Lower leg skin (tissue), 3 donors: ENCODE measurements at regions not wholly inside any gene's neighbourhood (a gene's known extent, or its start where the extent isn't known, plus 50 kb on each side); places are given as distances from the start of the nearest gene placed in this dataset.

ENCODE experiments used
- POLR2A ChIP-seq, 2 donors: fragments of 450-650 bp; IDR thresholded peaks; one replicate each; pipeline ENCODE4 v1.6.1; 2016 to 2017; ENCODE audit warnings: antibody characterized with exemption in 2 of 2, mild to moderate bottlenecking in 1 of 2, moderate library complexity in 1 of 2
- TF ChIP-seq, protein P1 (sequence below), 3 donors: fragments of 450-650 bp; IDR thresholded peaks; one replicate each; pipeline ENCODE4 v1.5.1; 2016; ENCODE audit warnings: antibody characterized with exemption in 3 of 3, mild to moderate bottlenecking in 3 of 3, moderate library complexity in 2 of 3

DNA sequence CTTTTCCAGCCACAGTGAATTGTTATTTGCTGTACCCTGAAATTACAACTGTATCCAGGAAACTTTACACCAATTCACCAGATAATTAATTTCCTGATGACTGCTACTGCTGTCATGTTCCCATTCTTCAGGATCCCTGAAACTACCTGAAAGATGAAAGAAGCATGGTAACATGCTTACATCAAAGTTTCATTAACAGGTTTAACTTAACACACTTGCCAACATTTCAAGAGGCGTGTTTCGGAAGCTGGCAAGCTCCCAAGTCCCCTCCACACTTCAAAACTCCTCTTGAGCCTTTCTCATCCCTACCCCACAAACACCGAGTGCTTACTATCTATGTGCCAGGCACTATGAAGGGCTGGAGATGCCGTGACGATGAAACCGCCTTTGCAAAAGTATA lies 88.6 kb downstream of the MPP7 start:
- TF ChIP-seq, protein P1, sequence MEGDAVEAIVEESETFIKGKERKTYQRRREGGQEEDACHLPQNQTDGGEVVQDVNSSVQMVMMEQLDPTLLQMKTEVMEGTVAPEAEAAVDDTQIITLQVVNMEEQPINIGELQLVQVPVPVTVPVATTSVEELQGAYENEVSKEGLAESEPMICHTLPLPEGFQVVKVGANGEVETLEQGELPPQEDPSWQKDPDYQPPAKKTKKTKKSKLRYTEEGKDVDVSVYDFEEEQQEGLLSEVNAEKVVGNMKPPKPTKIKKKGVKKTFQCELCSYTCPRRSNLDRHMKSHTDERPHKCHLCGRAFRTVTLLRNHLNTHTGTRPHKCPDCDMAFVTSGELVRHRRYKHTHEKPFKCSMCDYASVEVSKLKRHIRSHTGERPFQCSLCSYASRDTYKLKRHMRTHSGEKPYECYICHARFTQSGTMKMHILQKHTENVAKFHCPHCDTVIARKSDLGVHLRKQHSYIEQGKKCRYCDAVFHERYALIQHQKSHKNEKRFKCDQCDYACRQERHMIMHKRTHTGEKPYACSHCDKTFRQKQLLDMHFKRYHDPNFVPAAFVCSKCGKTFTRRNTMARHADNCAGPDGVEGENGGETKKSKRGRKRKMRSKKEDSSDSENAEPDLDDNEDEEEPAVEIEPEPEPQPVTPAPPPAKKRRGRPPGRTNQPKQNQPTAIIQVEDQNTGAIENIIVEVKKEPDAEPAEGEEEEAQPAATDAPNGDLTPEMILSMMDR (IDR thresholded peaks at IDR 0.05): no peak
- no peak for TF ChIP-seq POLR2A (IDR thresholded peaks at IDR 0.05)
